Activated CD4-positive, alpha-beta T cell treated with anti-CD3 and anti-CD28 coated beads, Interleukin-10, Interleukin-2, amounts not matched to agents 100 ng/mL and 50 ng/mL, durations not matched to agents 16 hours and 8 hours (primary cell): ENCODE measurements at regions not wholly inside any gene's neighbourhood (a gene's known extent, or its start where the extent isn't known, plus 50 kb on each side); places are given as distances from the start of the nearest gene placed in this dataset.
"Not testable (repeated sequence)": the region's sequence is repeated elsewhere in the genome, so short reads cannot be mapped to it uniquely, and the experiment has no call there.

Experiments
- DNase-seq: peaks from one replicate; pipeline ENCODE4 v3.0.0-alpha.2; 2020

GRCh38 chr2:49465157-49465831 lies 311.0 kb upstream of the FSHR start:
- DNase-seq, result no peak

- DNase-seq, result no peak
Measured at GRCh38 chr2:49459314-49459993, 305.1 kb upstream of the FSHR start.

- no peak for DNase-seq
Measured at GRCh38 chr2:49444005-49444404, 289.7 kb upstream of the FSHR start.

- no peak for DNase-seq
Measured at GRCh38 chr2:49426996-49427395, 272.7 kb upstream of the FSHR start.

- DNase-seq, result no peak
Measured at GRCh38 chr2:49416252-49416651, 261.9 kb upstream of the FSHR start.

- DNase-seq, result no peak
Measured at GRCh38 chr2:49404108-49404507, 249.8 kb upstream of the FSHR start.

GRCh38 chr2:49403637-49404036 lies 249.3 kb upstream of the FSHR start:
- no peak for DNase-seq

GRCh38 chr2:49379406-49379805 lies 225.1 kb upstream of the FSHR start:
- no peak for DNase-seq

GRCh38 chr2:49371128-49371701 lies 216.9 kb upstream of the FSHR start:
- no peak for DNase-seq

- no peak for DNase-seq
Measured at GRCh38 chr2:49369650-49370049, 215.3 kb upstream of the FSHR start.

- no peak for DNase-seq
Measured at GRCh38 chr2:49369101-49369500, 214.8 kb upstream of the FSHR start.

- no peak for DNase-seq
Measured at GRCh38 chr2:49367003-49367402, 212.7 kb upstream of the FSHR start.

- no peak for DNase-seq
Measured at GRCh38 chr2:49360407-49360767, 206.1 kb upstream of the FSHR start.

- DNase-seq, result no peak
Measured at GRCh38 chr2:49359721-49360406, 205.5 kb upstream of the FSHR start.

- DNase-seq, result no peak
Measured at GRCh38 chr2:49355611-49356010, 201.3 kb upstream of the FSHR start.

GRCh38 chr2:49351560-49351959 lies 197.2 kb upstream of the FSHR start:
- DNase-seq, result no peak

- DNase-seq, result no peak
Measured at GRCh38 chr2:49343638-49344037, 189.3 kb upstream of the FSHR start.

- DNase-seq, result no peak
Measured at GRCh38 chr2:49342156-49342555, 187.8 kb upstream of the FSHR start.

GRCh38 chr2:49335546-49335945 lies 181.2 kb upstream of the FSHR start:
- DNase-seq, result no peak

GRCh38 chr2:49332415-49332814 lies 178.1 kb upstream of the FSHR start:
- DNase-seq, result no peak

GRCh38 chr2:49318531-49318930 lies 164.2 kb upstream of the FSHR start:
- no peak for DNase-seq

GRCh38 chr2:49309461-49309860 lies 155.1 kb upstream of the FSHR start:
- DNase-seq, result no peak

- no peak for DNase-seq
Measured at GRCh38 chr2:49306925-49307324, 152.6 kb upstream of the FSHR start.

GRCh38 chr2:49298693-49299092 lies 144.4 kb upstream of the FSHR start:
- not testable (repeated sequence) for DNase-seq
